Colonic mucosa (tissue), 4 donors: ENCODE measurements at regions not wholly inside any gene's neighbourhood (a gene's known extent, or its start where the extent isn't known, plus 50 kb on each side); places are given as distances from the start of the nearest gene placed in this dataset.

Source experiments
- DNase-seq: peaks from one replicate; pipeline ENCODE4 v3.0.0-alpha.2; 2020
- H3K27ac ChIP-seq: fragments of 200-600 bp; one replicate; pipeline ENCODE4 v1.8.0; 2021
- H3K27me3 ChIP-seq: fragments of 200-600 bp; one replicate; pipeline ENCODE4 v1.8.0; 2021
- H3K36me3 ChIP-seq: fragments of 200-600 bp; one replicate; pipeline ENCODE4 v1.8.0; 2021
- H3K4me1 ChIP-seq: fragments of 200-600 bp; one replicate; pipeline ENCODE4 v1.8.0; 2021; ENCODE audit warnings: mild to moderate bottlenecking
- H3K4me3 ChIP-seq: fragments of 200-600 bp; one replicate; pipeline ENCODE4 v1.8.0; 2021
- H3K9ac ChIP-seq, 2 donors: one replicate each; pipeline ENCODE4 v1.7.0; 2013; ENCODE audit warnings: control low read depth in 2 of 2, low read depth in 2 of 2, low read length in 2 of 2
- H3K9me3 ChIP-seq: fragments of 200-600 bp; one replicate; pipeline ENCODE4 v1.8.0; 2021
- intact Hi-C: fragments of 100-400 bp; cut with DNase I; formaldehyde crosslinking; loops from one replicate; pipeline ENCODE4 v1.14.1; 2022
- TF ChIP-seq, protein P1 (sequence below): fragments of 200-600 bp; IDR thresholded peaks from one replicate; pipeline ENCODE4 v1.8.0; 2022; ENCODE audit warnings: antibody characterized with exemption, mild to moderate bottlenecking
- donor health status: healthy.
- donor health status: DM: no; HTN: no; CAD: no.
- donor health status: DM: no; HTN: no; CAD: no.

GRCh38 chr1:87844251-87844650, 515.6 kb downstream of the LMO4 start:
- Histone ChIP-seq H3K4me1 (no peaks in the 10 kb centered on the region), H3K4me3 (no peak overlapping the region), H3K9ac (no peak overlapping the region), H3K27me3 (no peaks in the 10 kb centered on the region), H3K36me3 (no peaks in the 10 kb centered on the region), H3K9me3 (no peaks in the 10 kb centered on the region), H3K27ac (no peak overlapping the region)
- DNase-seq = no peak
- intact Hi-C loops = no loop called here
- TF ChIP-seq, protein P1, sequence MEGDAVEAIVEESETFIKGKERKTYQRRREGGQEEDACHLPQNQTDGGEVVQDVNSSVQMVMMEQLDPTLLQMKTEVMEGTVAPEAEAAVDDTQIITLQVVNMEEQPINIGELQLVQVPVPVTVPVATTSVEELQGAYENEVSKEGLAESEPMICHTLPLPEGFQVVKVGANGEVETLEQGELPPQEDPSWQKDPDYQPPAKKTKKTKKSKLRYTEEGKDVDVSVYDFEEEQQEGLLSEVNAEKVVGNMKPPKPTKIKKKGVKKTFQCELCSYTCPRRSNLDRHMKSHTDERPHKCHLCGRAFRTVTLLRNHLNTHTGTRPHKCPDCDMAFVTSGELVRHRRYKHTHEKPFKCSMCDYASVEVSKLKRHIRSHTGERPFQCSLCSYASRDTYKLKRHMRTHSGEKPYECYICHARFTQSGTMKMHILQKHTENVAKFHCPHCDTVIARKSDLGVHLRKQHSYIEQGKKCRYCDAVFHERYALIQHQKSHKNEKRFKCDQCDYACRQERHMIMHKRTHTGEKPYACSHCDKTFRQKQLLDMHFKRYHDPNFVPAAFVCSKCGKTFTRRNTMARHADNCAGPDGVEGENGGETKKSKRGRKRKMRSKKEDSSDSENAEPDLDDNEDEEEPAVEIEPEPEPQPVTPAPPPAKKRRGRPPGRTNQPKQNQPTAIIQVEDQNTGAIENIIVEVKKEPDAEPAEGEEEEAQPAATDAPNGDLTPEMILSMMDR = no peak

- no peak for DNase-seq
- H3K36me3 ChIP-seq = no peaks in the 10 kb centered on the region
- TF ChIP-seq, protein P1 = no peak
- no peak overlapping the region for H3K27ac ChIP-seq
- no peak overlapping the region for H3K4me3 ChIP-seq
- intact Hi-C loops = no loop called here
- peaks cover 3% of the 10 kb centered on the region for H3K4me1 ChIP-seq
- H3K27me3 ChIP-seq = no peaks in the 10 kb centered on the region
- H3K9me3 ChIP-seq = no peaks in the 10 kb centered on the region
- no peak overlapping the region for H3K9ac ChIP-seq
Observed at GRCh38 chr1:87851490-87851889, 522.8 kb downstream of the LMO4 start.

GRCh38 chr1:87852410-87853161, 523.9 kb downstream of the LMO4 start:
- H3K9me3 ChIP-seq = no peaks in the 10 kb centered on the region
- H3K4me1 ChIP-seq = peaks cover 3% of the 10 kb centered on the region
- H3K27me3 ChIP-seq = no peaks in the 10 kb centered on the region
- TF ChIP-seq, protein P1 = no peak
- intact Hi-C loops = no loop called here
- no peak overlapping the region for H3K9ac ChIP-seq
- H3K4me3 ChIP-seq = no peak overlapping the region
- DNase-seq = peak; percentile 59
- H3K27ac ChIP-seq = no peak overlapping the region
- no peaks in the 10 kb centered on the region for H3K36me3 ChIP-seq

DNA sequence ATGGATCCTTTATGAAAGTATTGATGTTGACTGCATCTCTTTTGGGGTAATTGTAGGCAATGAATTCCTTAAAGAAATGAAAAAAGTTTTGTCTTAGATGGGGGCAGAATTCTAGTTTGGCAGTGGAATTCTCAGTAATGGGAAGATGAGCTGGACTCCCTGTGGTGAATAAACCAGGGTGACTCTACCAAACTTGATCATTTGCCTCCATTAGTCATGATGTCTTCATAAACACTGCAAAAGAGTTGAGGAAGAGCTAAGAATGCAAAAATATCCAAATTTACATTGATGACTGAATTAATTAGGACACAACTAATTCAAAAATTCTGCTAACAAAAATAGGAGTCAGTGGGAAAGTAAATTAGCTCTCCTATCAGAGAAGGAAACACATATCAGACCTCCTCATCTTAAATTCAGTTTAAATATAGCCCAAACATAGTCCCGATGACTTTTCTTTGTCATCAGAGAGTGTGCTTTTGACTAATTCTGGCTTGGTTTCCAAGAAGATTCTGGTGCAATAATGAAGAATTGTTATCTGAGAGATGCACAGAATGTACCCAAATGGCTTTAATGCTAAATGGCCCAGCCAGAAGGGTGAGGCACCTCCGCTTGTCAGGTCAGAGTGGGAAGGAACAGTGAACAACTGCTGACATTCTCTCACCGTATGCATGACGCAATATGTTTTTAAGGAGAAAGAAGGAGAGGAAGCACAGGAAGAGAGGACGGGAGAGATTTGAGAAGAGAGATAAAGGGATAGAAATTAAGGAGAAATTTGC, 525.1 kb downstream of the LMO4 start:
- H3K4me3 ChIP-seq = no peak overlapping the region
- no peak overlapping the region for H3K9ac ChIP-seq
- H3K36me3 ChIP-seq = no peaks in the 10 kb centered on the region
- H3K27ac ChIP-seq = no peak overlapping the region
- TF ChIP-seq, protein P1 = no peak
- DNase-seq = no peak
- no peaks in the 10 kb centered on the region for H3K9me3 ChIP-seq
- H3K27me3 ChIP-seq = no peaks in the 10 kb centered on the region
- intact Hi-C loops = no loop called here
- H3K4me1 ChIP-seq = peaks cover 3% of the 10 kb centered on the region

GRCh38 chr1:87863317-87863716, 534.6 kb downstream of the LMO4 start:
- TF ChIP-seq, protein P1 = no peak
- Histone ChIP-seq H3K9ac (no peak overlapping the region), H3K9me3 (no peaks in the 10 kb centered on the region), H3K27me3 (no peaks in the 10 kb centered on the region), H3K27ac (no peak overlapping the region), H3K4me1 (no peaks in the 10 kb centered on the region), H3K36me3 (no peaks in the 10 kb centered on the region), H3K4me3 (no peak overlapping the region)
- intact Hi-C loops = no loop called here
- DNase-seq = no peak
